KBM-7 (cell line): ENCODE measurements at regions not wholly inside any gene's neighbourhood (a gene's known extent, or its start where the extent isn't known, plus 50 kb on each side); places are given as distances from the start of the nearest gene placed in this dataset.

Experiments
- DNase-seq: peaks from one replicate; pipeline ENCODE4 v3.0.0-alpha.2; 2015
- in situ Hi-C: fragments of 300-500 bp; cut with MboI; formaldehyde crosslinking; loops from 2 replicates; pipeline ENCODE4 v1.14.3; 2020; ENCODE audit warnings: low sequenced_read_pairs, low pct_unique_long_range_greater_than_20kb, mixed read lengths

GRCh38 chr3:72345980-72346379, 502.3 kb downstream of the SHQ1 start:
- no peak for DNase-seq
- in situ Hi-C loops: no loop called here

DNA sequence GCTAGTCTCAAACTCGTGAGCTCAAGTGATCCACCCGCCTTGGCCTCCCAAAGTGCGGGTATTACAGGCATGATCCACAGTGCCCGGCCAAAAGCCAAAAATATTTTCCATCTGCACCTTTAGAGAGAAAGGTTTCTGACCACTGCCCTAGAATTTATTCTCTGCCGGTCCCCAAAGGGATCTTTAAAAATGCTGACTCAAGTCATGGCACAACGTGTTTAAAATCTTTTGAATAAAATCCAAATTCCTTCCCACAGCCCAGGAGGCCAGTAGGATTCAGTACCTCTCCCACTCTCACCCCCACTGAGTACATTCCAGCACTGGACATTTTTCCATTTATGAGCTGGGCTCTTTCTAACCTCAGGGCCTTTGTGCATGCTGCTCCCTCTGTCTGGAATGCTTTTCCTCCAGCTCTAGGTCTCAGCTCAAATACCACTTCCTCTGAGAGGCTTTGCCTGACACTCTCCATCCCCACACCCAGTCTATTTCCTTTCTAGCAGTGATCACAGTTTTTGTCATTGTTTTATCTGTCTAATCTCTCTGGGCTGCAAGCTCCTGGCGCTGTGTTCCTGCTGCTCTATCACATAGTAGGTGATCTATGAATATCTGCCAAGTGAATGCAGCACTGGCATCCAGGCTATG, 502.9 kb downstream of the SHQ1 start:
- in situ Hi-C loops: no loop called here
- DNase-seq: peak; percentile 50

GRCh38 chr3:72344647-72345046, 503.6 kb downstream of the SHQ1 start:
- in situ Hi-C loops: no loop called here
- no peak for DNase-seq

DNA sequence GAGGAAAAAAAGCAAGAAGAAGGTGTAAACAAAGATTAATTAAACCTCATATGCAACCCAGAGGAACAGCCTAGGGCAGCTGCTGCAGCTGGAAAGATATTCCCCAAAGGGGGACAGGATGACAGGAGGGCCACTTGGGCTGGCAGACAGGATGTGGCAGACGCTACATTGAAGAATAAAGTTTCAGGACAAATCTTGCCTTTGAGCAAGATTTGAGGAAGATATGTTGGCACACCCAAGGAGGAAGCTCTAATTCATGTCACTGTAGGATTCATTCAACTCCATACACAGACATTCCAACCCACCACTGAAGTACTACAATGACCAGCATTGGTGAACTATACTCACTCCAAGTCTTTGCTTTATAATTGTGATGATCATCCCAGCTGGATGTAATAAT, 504.0 kb downstream of the SHQ1 start:
- in situ Hi-C loops: no loop called here
- DNase-seq: no peak

- no peak for DNase-seq
- in situ Hi-C loops: no loop called here
These were observed 505.2 kb downstream of the SHQ1 start for GRCh38 chr3:72343078-72343477.

- in situ Hi-C loops: no loop called here
These were observed 505.8 kb downstream of the SHQ1 start for GRCh38 chr3:72342450-72342849.

GRCh38 chr3:72341920-72342319, 506.3 kb downstream of the SHQ1 start:
- in situ Hi-C loops: no loop called here
- no peak for DNase-seq

More at GRCh38 chr3:72342450-72342849, 505.8 kb downstream of the SHQ1 start:
- no peak for DNase-seq

DNA sequence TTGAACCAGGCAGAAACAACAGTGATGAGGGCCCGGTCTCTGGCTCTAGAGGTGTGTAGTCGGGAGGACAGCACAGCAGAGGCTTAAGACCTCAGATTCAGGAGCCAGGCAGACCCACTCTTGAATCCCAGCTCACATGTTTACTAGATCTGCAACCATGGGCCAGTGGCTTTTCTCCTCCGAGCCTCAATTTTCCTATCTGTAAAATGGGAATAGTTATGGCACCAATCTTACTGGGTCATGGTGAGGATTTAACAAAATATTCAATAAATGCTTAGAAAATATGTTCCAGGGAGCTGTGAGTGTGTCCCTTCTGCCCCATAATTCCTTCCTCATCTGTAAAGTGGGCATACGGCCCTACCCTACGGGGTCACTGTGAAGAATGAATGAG, 506.9 kb downstream of the SHQ1 start:
- in situ Hi-C loops: no loop called here

DNA sequence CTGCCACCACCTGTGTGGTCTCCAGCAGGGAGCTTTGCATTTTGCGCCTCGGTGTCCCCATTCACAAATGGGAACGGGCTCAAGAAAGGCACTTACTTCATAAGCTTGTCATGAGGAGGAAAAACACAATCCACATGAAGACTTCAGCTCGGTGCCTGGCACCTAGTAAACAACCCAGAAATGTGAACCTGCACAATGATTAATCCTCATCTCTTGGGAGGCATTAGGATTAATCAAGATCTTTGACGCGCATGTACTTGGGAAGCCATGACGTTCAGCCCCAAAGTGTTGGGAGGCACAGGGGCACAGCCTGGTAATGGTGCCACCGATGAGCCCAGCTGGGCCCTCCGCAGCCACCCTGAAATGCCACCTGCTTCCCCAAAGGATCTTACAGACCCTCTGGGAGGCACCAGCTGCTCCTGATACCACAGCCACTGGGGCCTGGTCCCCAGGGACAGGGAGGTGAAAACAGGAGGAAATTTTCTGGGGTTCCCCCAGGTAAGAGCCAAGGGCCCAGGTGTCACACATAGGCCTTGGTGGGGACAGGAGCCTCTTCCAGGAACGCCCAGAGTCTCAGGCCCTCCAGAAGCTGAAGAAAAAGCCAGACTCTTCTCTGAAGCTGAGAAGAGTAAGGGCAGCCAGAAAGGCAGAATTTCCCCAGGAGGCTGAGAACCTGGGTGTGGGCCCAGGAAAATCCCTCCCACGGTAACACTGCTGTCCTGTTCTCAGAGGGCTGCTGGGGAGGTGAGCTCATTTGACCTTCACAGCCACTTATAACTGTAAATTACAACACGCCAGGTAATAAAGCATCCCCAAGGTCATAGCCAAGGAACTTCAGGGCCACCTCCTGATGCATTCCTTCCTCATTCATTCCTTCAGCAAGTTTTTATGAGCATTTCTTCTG, 507.5 kb downstream of the SHQ1 start:
- no peak for DNase-seq
- in situ Hi-C loops: no loop called here

More for the DNA sequence above, 506.9 kb downstream of the SHQ1 start:
- no peak for DNase-seq

- DNase-seq: no peak
- in situ Hi-C loops: no loop called here
These were observed 508.2 kb downstream of the SHQ1 start for GRCh38 chr3:72340056-72340455.

DNA sequence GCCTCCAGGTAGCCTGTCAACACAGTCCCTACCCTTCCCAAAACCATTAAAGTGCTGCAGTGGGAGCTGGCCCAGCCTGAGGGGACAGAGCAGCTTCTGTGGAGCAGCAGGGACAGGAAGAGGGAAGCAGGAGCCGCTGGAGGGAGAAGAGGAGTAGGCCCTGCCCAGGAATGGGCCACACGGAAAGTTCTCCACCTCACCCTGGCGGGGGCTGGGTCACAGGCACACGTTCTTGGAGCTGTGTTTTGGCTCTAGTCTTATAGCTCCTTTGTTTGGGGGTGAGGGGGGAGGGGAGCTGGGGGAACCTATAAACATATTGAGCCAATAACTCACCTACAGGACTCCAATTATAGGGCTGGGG, 508.6 kb downstream of the SHQ1 start:
- DNase-seq: no peak
- in situ Hi-C loops: no loop called here

- DNase-seq: no peak
- in situ Hi-C loops: no loop called here
These were observed 509.1 kb downstream of the SHQ1 start for GRCh38 chr3:72338942-72339669.

GRCh38 chr3:72338082-72338941, 509.9 kb downstream of the SHQ1 start:
- in situ Hi-C loops: no loop called here
- no peak for DNase-seq

DNA sequence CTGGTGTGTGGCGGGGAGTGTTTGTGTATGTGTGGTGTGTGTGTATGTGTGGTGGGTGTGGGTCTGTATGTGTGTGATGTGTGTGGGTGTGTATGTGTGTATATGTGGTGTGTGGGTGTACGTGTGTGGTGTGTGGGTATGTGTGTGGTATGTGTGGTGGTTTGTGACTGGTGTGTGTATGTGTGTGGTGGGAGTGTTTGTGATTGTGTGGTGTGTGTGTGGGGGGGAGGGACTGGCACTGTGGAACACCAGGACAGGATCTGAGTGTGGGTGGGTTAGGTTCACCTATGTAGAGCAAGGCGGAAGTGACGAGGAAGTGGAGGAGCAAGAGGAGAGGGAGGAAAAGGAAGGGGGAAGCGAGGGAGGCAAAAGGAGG, 510.8 kb downstream of the SHQ1 start:
- DNase-seq: no peak
- in situ Hi-C loops: no loop called here

GRCh38 chr3:72336821-72337479, 511.3 kb downstream of the SHQ1 start:
- in situ Hi-C loops: no loop called here
- DNase-seq: peak; percentile 54

- in situ Hi-C loops: no loop called here
- no peak for DNase-seq
These were observed 512.1 kb downstream of the SHQ1 start for GRCh38 chr3:72336114-72336651.

DNA sequence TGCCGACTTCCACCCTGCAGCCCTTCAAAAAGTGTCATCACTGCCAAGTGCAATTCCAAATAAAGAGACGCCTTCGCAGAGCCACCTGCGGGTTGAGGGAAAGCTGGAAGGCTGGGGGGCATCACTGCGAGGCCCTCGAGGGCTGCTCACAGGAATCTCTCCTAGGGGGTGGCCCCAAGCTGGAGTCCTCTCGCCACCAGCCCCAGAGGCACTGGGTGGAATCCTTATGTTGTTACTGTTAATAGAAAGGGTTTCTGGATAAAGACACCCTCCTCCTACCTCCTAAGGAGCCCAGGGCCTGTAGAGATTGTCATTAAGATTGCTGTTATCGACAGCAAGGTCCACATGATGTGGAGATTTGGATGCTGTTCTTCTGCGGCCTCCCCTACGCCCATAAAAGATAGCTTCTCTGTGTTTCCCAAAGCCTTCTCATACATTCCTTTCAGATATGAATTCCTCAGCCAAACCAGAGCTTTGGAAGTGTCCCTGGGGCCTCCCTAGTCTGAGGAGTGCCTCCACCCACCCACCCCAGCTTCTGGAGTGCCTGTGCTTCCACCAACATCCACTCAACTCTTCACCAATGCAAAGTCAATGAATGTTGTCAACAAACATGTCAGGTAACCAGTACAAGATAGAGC, 512.7 kb downstream of the SHQ1 start:
- in situ Hi-C loops: no loop called here
- DNase-seq: no peak
